ENCODE measurements at regions not wholly inside any gene's neighbourhood (a gene's known extent, or its start where the extent isn't known, plus 50 kb on each side); places are given as distances from the start of the nearest gene placed in this dataset.
A peak's percentile ranks its signal among the peaks of the same experiment; 100 is the strongest.

DNA sequence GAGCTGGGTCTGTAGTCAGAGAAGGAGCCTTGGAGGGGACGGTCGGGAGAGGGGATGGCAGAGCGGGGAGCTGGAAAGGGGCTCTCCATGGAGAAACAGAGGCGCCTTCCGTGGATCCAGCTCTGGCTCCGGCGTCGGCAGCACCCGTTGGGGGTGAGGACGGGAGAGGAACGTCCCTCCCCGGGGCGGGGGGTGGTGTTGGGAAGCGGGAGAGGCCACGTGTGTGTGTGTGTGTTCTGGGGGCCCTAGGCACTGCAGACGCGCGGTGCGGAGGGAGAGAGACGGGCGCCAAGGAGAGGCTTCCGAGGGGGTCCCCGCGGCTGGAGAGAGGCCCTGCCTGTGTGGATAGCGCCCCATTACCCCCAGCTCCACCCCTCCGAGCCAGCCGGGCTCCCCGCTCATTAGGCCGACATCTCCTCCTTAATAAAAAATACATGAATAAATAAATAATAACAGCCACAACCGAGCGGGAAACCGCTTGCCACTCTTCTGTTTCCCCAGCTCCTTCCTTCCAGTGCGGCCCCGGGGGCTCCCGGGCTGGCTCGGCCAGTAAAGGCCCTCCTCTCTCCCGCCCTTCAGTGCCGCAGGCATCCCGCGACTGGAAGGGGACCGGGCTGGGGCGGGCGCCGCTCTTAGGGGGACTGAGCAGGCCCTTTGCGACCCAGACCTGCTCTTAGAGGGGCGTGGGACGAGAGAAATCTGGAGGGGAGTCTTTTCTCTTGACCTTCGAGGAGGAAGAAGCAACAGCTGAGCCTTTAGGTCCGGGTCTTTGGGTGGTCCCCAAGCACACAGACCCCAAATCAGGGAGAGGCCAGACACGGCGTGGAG, 71.3 kb upstream of the ARAP3 start:
- H3K9me3 ChIP-seq = no peaks in the 10 kb centered on the region
- intact Hi-C loops (cut with DNase I) = no loop called here
- H3K4me1 ChIP-seq = no peaks in the 10 kb centered on the region
- H3K36me3 ChIP-seq = no peaks in the 10 kb centered on the region
- no peak overlapping the region for H3K4me3 ChIP-seq
- no peak overlapping the region for H3K9ac ChIP-seq (ENCODE audit: low read depth in 2 of 2, low read length in 2 of 2)
- H3K27ac ChIP-seq = no peak overlapping the region
- TF ChIP-seq, protein P1, sequence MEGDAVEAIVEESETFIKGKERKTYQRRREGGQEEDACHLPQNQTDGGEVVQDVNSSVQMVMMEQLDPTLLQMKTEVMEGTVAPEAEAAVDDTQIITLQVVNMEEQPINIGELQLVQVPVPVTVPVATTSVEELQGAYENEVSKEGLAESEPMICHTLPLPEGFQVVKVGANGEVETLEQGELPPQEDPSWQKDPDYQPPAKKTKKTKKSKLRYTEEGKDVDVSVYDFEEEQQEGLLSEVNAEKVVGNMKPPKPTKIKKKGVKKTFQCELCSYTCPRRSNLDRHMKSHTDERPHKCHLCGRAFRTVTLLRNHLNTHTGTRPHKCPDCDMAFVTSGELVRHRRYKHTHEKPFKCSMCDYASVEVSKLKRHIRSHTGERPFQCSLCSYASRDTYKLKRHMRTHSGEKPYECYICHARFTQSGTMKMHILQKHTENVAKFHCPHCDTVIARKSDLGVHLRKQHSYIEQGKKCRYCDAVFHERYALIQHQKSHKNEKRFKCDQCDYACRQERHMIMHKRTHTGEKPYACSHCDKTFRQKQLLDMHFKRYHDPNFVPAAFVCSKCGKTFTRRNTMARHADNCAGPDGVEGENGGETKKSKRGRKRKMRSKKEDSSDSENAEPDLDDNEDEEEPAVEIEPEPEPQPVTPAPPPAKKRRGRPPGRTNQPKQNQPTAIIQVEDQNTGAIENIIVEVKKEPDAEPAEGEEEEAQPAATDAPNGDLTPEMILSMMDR (IDR thresholded peaks at IDR 0.05) = no peak
- H3K27me3 ChIP-seq = peaks cover 9% of the 10 kb centered on the region
- DNase-seq = no peak

DNA sequence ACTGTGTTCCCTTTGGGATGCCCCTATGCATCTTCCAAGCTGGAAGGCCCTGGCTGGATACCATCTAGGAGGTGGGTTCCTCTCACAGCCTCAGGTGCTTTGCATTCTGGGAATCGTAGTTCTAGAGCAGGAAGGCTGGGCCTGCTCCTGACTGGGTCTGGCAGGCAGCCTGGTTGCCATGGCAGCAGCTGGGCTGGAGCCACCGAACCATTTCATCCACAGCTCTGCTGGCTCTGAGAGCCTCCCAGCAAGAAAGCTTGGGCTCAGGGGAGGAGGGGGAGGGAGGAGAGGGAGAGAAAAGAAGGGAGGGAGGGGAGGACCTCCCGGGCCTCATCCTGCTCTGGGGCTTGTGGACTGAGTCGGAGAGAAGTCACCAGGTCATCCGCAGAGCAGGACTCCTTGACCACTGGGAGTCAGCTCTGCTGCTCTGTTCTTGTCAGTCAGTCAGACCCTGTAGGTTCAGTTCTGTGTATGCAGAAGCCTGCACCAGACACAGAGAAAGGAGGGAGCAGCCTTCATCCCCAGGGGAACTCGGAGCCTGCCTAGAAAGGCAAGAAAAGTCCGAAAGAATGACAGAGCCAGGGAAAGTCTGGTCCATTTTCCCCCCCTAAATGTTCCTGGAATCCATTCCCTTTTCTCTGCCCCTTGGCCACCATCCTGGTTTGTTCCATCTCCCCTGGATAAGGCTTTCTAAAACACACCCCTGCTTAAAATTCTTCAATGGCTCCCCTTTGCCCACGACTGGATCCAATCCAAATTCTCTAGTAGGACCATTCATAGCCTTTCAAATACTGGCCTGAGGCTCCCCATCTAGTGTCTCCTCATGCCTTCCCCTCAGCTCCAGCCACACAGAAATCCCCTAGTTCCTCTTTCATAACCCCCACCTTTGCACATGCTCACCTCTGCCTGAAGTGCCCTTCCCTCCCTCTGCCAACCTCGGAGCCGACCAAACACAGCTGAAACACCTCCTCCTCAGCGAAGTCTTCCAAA, 65.4 kb upstream of the ARAP3 start:
- Histone ChIP-seq H3K36me3 (no peaks in the 10 kb centered on the region), H3K4me3 (no peak overlapping the region), H3K4me1 (no peaks in the 10 kb centered on the region), H3K9ac (ENCODE audit: low read depth in 2 of 2, low read length in 2 of 2) (no peak overlapping the region), H3K9me3 (no peaks in the 10 kb centered on the region), H3K27ac (no peak overlapping the region), H3K27me3 (no peaks in the 10 kb centered on the region)
- intact Hi-C loops (cut with DNase I) = no loop called here
- TF ChIP-seq, protein P1 (IDR thresholded peaks at IDR 0.05) = no peak
- DNase-seq = peak; percentile 34

DNA sequence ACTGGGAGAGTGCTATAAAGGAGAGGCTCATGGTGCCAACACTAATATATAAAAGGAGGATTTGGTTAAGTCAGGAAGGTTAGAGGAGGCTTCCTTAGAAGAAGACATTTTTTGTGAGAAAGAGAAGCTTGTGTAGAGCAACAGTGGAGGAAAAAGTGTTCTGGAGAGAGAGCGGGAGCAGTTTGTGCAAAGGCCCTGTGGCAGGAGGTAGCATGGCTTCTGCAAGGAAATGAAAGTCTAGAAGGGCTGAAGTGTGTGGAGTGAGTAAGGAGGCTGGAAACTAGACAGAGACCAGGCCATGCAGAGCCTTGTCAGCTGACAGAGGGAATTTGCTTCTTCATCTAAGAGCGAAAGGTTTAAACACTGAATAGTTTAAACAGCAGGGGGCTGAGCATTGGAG, 64.4 kb upstream of the ARAP3 start:
- Histone ChIP-seq H3K9ac (ENCODE audit: low read depth in 2 of 2, low read length in 2 of 2) (no peak overlapping the region), H3K27ac (no peak overlapping the region), H3K27me3 (no peaks in the 10 kb centered on the region), H3K4me3 (no peak overlapping the region), H3K4me1 (no peaks in the 10 kb centered on the region), H3K36me3 (no peaks in the 10 kb centered on the region), H3K9me3 (no peaks in the 10 kb centered on the region)
- intact Hi-C loops (cut with DNase I) = no loop called here
- DNase-seq = no peak
- TF ChIP-seq, protein P1 (IDR thresholded peaks at IDR 0.05) = no peak

DNA sequence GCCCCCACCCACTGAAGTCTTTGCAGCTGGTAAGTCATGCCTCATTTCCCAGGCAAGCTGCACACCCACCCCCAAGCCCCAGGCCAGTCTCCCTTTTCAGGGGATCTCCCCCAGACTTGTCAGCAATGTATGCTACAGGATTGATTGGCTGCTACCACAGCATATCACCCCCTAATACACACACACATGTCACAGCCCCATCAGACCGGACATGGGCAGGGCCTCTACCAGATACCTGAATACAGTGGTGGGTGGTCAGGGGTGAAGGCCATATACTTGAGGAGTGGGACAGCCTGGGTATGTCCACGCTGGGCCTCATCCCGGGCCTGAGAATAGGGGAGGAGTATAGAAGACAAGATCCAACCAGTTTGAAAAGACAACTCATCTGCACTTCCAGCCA, 63.4 kb upstream of the ARAP3 start:
- TF ChIP-seq, protein P1 (IDR thresholded peaks at IDR 0.05) = no peak
- Histone ChIP-seq H3K4me1 (no peaks in the 10 kb centered on the region), H3K9ac (ENCODE audit: low read depth in 2 of 2, low read length in 2 of 2) (no peak overlapping the region), H3K27me3 (no peaks in the 10 kb centered on the region), H3K27ac (no peak overlapping the region), H3K36me3 (no peaks in the 10 kb centered on the region), H3K4me3 (no peak overlapping the region), H3K9me3 (no peaks in the 10 kb centered on the region)
- no peak for DNase-seq
- intact Hi-C loops (cut with DNase I) = no loop called here

DNA sequence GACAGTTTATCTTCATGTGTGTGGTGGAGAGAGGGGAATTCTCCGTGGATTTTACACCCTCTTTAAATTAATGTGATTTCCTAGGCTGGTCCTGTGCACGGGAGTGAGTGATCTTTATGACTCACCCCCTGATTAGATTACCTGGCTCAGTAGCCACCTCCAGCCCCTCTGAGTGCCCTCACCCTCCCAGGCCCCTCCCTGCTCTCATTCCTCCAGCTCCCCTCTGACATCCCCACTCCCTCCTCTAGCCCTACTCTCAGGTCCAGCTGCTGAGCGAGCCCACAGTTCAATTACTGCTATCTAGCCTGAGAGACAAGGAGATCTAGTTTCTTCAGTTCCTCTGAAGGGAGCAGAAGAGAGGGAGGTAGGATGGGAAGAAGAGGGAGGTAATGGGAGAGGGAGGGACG, 61.8 kb upstream of the ARAP3 start:
- no peak overlapping the region for H3K27ac ChIP-seq
- no peak overlapping the region for H3K9ac ChIP-seq (ENCODE audit: low read depth in 2 of 2, low read length in 2 of 2)
- TF ChIP-seq, protein P1 (IDR thresholded peaks at IDR 0.05) = no peak
- DNase-seq = no peak
- H3K4me1 ChIP-seq = no peaks in the 10 kb centered on the region
- no peaks in the 10 kb centered on the region for H3K9me3 ChIP-seq
- intact Hi-C loops (cut with DNase I) = no loop called here
- no peak overlapping the region for H3K4me3 ChIP-seq
- H3K27me3 ChIP-seq = no peaks in the 10 kb centered on the region
- no peaks in the 10 kb centered on the region for H3K36me3 ChIP-seq

All from colonic mucosa (tissue), 4 donors.